HG03378 (cell line): ENCODE measurements at regions not wholly inside any gene's neighbourhood (a gene's known extent, or its start where the extent isn't known, plus 50 kb on each side); places are given as distances from the start of the nearest gene placed in this dataset.

Experiments used
- ATAC-seq: cut with Tn5 transposase; IDR thresholded peaks from one replicate; pipeline ENCODE4 v1.9.1; 2021; ENCODE audit warnings: mild to moderate bottlenecking, moderate library complexity; ENCODE audit not compliant: unreplicated experiment

DNA sequence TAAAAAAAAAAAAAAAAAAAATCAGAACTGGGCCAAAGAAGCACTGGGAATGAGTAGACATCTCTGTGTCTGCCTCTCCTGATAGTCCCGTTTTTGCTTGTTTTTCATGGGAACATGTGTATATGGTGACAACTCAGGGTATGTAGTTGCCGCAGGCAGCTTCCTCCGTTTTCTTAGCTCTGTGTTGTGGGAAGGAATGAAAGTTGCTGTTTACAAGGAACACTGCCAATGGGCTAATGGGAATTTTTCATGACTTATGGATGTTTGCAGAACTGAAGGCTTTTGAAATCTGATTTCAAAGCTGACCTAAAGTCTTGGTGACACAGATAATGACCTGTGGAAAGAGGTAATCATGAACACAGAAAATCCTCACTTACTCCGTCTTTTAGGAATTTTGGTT, 146.4 kb upstream of the BTG1 start:
- ATAC-seq = no peak

DNA sequence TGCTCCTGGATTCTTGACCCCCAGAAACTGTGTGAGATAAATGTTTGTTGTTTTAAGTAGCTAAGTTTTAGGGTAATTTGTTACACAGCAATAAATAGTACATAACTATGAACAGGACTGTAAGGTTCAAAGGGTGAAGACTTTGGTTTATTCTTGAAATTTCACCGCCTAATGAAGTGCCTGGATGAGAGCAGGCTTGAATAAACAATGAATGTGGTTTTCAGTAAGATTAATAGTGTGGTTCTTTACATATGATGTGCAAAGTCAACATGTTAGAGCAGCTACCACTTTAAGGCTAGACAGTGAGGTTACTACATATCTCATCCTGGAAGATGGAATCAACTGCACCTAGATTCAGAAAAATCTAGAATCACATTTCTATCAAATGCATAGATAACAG, 145.2 kb upstream of the BTG1 start:
- no peak for ATAC-seq

DNA sequence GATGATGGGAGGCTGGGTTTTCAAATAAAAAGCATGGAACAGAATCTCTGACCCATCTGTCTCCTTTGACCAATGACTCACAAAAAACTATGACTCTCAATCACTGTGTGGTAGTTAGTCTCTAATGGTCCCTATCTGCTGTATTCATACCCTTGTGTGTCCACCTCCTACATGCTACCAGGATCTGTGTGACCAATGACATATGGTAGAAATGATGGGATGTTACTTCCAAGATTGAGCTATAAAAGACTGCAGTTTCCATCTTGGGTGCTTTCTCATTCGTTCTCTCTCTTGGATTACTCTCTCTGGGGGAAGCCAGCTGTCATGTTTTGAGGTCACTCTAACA, 144.7 kb upstream of the BTG1 start:
- ATAC-seq = no peak

DNA sequence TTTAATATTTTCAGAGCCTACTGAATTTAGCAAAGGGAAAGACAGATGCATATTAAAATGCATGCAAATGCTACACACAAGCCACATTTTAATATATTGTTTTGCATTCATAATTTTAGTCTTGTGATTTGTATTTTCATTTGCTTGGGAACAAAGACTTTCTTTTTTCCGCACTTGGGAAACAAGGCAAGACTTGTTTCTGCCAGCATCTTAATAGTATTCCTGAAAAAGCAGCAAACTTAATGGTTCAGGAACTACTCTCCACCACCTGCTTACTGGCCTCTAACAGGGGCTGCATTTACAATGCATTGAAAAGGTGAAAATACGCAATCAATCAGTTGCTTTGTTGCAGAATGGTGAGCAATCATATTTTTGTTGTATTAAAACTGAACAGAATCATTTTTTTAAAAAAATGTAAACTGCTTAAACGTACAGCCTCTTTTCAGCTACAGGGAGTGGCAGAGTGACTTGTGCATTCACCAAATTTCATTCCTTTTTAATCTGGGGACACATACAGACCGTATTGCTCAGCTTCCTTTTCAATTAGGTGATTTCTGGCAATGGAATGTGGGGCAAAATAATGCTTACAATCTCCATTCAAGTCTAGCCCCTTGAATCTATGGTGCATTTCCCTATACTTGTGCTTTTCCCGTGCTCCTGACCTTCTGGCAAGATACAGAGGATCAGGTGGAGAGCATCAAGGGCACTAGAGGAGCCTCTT, 144.1 kb upstream of the BTG1 start:
- no peak for ATAC-seq

DNA sequence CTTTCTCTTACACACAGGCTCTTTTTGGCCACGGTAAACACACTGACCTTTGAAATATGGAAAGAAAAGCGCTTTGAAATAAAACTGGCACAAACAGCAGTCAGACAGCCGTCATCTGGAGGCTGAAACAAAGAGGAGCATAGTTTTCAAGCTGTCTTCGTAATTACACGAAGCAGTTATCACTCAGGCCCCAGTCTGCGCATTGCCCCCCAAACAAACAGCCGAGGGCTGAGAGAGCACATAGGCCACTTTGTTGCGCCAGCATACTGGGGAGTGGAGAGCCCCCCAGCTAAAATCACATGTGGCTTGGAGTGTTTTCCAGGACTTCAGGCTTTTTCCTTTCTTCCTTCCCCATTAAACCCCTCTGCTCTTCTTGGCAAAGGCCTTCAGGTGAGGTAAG, 142.9 kb upstream of the BTG1 start:
- ATAC-seq = no peak

DNA sequence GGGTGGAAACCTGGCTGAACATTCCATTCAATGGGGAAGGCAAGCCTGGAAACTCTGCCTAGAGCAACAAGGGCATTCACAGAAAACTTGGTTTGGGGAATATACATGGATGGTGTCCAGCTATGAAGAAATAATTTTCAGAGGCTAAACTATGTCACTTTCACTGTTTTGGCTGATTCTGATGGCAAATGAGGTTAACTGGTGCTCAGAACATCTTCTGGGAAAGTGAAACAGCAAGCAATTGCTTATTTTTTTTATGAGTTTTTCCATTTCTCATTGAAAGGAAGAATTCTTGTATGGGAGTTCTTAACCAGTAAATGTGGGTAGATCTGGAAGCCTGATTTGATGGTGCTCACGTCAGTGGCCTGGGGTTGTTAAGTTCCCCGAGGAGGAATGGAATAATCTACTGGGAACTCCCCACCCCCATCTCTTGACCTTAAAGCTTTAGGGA, 132.8 kb upstream of the BTG1 start:
- no peak for ATAC-seq

DNA sequence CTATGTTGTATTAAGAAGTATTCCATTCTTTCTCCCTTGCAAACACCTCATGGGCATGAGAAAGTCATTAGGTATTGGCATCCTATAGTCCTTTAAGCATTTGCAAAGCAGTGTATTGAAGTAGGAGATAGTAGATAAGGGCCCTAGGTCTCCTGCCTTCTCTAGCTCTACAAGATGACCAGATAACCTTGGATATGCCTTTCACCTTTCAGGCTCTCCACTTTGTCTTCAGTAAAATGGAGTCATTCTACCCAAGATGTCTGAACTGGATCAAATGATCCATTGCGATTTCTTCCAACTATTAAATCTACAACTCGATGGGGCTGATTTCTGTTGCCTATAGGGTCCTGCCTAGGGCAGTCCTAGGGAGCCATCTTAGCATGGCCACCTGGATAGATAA, 132.1 kb upstream of the BTG1 start:
- ATAC-seq = no peak

DNA sequence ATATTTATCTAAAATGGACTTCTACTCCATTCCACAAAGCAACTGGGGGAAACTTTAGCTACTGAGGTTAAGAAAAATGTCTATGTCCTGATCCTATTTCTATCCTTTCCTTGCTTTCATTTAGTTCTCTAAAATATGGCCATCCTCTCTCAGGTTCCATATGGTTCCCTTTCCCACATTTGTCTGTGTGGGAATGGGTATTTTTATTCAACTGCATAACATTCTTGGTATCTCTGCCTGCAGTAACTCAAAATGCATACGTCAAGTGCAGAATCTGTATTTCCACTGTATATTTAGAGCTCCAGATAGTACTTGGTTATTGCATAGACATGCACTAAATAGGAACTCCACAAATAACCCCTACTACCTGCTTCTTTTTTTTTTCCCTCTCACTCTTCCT, 130.6 kb upstream of the BTG1 start:
- ATAC-seq = no peak

DNA sequence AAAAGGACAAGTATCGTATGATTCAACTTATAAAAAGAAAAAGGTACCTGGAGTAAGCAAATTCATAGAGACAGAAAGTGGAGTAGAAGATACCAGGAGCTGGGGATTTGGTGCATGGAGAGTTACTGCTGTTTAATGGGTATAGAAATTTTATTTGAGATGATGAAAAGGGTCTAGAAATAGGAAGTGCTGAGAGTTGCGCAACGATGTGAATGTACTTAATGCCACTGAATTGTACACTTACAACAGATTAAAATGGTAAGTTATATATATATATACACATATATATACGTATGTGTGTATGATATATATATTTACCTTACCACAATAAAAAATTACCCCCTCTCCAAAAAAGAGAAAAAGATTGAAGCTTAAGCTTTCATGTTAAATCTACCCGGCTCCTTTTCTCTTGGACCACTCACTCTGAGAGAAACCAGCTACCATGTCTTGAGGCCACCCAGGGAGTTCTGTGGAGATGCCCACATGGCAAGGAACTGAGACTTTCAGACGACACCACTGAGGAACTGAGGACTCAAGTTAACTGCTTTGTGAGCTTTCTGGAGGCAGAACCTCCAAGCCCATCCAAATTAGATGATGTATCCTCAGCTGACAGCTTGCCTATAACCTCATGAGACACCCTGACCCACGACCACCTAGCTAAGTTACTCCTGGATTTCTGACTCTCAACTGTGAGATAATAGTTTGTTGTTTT, 130.0 kb upstream of the BTG1 start:
- ATAC-seq = no peak

DNA sequence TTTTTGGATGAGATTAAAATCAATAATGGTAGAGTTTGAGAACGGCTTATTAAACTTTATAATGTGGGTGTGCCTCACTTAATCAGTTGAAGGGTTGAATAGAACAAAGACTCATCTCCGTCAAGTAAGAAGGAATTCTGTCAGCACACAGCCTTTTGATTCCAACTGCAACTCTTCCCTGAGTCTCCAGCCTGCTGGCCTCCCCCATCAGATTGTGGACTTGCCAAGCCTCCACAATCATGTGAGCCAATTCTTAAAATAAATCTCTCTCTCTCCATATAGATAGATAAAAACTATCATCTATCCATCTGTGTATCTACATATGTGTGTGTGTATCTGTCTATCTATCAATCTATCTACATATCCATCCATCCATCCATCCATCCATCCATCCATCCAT, 127.4 kb upstream of the BTG1 start:
- ATAC-seq = no peak

DNA sequence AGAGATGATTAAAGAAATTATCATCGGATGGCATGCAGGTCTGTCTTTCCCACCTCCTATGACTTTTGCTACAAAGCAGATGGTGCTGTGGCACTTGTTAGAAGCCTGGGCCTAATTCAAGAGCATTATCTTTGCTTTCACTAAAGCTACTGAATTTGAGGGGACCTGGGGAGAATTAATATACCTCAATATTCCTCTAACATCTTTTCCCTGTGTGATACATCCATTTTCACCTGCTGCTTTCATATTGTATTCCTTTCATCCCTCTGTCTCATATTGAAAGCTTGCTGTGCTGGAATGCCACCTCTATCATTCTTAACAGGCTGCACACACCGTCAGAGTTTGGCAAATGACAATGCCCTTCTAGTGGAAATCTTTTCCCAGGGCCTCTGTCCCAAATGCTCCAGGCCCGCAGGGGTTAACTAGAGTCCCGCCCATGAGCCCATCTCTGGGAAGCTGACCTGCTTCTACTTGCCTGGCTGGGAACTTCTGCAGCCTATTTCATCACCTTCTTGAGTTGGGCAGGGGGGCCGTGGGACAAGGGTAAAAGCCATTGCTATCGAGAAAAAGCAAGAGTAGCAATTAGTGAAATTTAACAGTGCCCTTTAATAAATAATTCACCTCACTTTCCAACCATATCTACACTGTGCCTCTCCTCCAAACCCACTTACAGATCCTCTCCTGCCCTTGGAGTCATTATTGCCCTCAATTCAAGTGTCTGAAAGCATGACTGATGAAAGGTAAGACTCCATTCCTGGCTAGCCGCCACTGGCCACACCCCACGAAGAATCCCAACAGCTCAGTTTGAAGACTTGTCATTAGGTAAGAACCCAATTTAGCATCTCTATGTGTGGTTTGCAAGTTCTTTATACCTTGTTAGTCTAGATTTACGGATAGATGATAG, 126.7 kb upstream of the BTG1 start:
- ATAC-seq = no peak

DNA sequence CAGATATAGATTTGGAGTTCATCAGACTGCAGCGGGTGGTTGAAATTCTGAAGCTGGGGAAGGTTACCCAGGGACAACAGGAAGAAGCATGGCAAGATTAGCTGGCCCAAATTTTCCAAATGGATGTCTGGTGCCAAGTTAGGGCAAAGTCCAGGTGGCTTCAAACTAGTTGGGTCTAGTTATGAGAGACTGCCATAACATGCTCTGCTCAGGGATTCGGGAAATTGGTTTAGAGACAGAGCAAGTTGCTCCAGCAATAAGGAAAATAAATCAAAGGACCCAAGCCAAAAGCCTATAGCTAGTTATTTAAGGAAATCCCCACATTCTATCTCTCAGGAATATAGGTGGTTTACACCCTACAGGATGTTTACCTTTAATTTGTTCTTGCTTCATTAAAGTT, 125.7 kb upstream of the BTG1 start:
- ATAC-seq = no peak

DNA sequence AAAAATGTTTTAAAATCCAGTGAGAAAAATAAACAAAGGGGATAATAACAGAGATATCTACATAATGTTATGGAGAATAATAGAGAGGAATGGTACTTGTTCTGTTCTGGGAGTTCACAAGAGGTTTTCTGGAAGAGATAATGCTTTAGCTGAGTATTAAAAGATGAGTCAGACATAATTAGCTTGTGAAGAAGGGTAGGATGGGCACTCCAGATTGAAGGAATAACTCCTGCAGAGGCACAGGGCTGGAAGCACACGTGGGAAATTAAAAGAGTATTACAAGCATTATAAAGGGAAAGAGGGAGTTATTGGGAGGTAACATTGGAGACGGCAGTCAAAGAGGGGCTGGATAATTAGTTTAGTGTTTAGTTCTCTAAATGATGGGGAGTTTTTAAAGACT, 124.9 kb upstream of the BTG1 start:
- ATAC-seq = no peak

DNA sequence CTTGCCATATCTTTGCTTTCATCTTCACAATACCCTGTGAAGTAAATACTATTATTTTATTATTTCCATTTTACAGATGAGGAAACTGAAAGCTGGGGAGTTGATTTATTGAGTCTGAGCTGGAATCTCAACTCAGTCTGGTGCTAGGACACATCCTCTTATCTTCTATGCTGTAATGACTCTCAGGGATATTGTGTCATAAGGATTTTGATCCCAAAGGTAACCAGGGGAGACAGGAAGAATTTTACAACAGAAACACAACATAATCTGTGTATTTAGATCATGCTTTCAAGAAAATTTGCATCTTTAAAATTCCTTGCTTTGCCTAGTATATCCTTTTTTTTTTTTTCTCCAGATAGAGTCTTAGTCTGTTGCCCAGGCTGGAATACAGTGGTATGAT, 123.3 kb upstream of the BTG1 start:
- ATAC-seq = no peak

DNA sequence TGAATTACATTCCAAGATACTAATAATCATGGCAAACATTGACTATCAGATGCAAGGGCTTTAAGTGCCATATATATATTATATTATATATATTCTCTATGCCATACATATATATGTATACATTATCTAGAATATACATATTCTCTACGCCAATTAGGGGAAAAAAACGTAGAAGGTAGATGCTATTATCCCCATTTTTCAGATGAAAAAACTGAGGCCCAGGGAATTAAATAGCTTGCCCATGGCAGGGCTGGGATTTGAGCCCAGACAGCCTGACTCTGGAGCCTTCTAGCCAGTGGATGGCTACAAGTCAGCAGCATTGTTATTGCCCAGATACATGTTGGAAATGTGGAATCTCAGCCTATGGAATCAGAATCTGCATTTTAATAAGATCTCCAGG, 116.0 kb upstream of the BTG1 start:
- no peak for ATAC-seq

DNA sequence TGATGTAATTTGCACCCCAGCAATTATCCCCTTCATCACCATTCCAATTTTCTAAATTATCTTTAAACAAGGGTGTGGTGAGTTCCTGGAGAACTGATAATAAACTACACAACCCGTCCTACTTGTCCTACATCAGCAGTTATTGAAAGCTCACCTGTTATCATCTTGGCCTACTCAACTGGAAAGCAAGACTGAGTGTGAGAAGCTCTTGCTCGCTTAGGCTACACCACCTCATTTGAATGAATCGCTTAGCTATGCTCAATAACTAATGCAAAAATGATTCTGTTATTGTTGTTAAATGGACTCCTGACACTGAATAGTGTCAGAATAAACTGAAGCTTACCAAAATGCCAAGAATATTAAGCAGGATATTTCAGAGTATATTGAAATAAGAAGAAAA, 115.4 kb upstream of the BTG1 start:
- ATAC-seq = no peak

DNA sequence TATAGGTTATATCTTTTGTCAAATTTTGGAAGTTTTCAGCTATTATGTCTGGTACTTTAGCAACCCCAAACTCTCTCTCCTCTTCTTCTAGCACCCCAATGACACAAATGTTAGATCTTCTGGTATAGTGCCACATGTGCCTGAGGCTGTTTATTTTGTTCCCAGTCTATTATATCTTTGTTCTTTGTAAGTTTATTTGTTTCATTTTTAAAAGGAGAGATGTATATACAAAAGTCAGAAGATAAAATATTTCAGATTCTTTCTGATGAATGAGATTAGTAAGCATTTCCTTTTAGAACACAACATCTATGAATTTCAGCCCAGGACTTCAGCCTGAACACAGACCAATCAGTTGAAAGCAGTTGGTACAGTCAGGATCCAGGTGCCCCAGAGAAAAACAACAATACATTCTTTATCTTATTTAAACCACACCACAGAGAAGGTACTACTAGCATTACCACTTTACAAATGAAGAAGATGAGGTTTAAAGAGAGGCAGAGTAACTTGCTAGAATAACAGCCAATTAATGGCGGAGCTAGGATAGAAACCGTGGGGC, 114.1 kb upstream of the BTG1 start:
- ATAC-seq = no peak

DNA sequence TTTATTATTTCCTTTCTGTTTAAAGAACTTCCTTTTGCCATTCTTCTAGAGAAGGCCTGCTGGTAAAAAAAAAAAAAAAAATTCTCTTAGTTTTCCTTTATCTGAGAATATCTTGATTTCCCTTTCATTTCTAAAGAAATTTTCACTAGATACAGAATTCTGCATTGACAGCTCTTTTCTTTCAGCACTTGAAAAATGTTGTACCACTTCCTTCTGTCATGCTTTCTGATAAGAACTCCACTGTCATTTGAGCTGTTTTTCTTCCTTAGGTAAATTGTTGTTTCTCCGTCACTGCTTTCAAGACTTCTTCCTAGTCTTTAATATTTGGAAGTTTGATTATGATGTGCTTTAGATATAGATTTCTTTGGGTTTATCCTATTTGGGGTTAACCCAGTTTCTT, 113.6 kb upstream of the BTG1 start:
- no peak for ATAC-seq

DNA sequence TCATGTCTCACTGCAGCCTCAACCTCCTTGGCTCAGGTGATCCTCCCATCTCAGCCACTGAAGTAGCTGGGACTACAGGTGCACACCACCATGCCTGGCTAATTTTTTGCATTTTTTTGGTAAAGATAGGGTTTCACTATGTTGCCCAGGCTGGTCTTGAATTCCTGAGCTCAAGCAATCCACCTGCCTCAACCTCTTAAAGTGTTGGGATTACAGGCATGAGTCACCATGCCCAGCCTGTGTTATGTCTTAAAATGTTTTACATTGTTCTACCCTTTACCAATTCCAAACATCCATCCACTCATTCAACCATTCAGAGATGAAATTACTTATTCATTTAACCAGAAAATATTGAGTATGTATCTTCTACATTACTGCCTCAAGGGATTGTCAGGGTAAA, 111.6 kb upstream of the BTG1 start:
- ATAC-seq = no peak

DNA sequence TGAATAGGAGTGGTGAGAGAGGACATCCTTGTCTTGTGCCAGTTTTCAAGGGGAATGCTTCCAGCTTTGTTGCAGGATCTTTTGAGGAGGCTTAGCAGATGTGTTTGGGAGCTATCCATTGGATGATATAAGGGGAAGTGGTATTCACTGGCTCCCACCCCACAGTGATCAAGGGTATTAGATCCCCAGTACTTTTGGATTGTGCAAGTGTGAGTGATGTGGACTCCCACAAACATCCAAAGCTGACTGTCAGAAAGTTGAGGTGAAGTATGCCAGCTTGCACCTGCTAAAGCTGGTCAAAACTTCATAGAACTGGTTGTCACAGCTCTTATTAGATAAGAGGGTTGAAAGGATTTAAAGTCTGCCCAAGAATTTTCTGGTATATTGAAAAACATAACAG, 110.1 kb upstream of the BTG1 start:
- ATAC-seq = no peak

DNA sequence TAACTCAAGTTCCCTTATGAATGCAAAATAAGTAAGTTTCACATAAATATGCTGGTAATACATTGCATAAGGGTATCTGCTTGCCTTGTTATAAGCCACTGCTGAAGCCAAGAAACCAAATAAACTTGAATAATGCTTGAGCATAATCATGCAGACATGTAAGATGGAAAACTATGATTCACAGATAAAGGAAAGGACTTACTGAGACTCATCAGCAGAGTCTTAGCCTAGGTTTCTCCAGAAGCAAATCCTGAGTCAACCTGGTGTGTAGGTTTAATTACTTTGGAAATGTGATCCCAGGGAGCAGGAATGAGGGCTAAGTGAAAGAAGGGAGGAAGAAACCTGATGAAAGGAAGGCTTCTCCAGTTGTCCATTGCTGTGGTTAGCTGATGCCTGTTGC, 107.7 kb upstream of the BTG1 start:
- no peak for ATAC-seq

DNA sequence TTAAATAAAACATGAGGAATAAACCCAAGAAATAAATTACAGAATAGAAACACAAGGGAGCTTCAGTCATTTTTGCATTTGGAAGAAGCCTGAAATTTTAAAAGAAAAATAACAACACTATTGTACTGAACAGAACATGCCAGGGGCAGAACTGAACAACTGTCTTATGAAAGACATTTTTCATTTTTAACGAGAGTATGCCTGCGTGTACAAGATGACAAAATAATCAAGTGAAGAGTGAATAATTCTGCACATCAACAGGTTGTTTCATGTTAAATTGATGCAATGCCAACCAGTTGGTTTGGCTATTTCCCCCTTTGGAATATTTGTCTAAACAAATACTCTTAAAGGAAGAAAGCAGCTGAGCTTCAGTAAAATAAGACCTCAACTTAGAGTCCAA, 103.3 kb upstream of the BTG1 start:
- ATAC-seq = no peak
